ENCODE measurements at regions not wholly inside any gene's neighbourhood (a gene's known extent, or its start where the extent isn't known, plus 50 kb on each side); places are given as distances from the start of the nearest gene placed in this dataset.

GRCh38 chr19:31415322-31415721 is 66.1 kb upstream of the TSHZ3 start:
- TF ChIP-seq MAZ (IDR thresholded peaks at IDR 0.05; ENCODE audit: borderline replicate concordance, low read depth, low read length) (no peak), CTCF (IDR thresholded peaks at IDR 0.05) (no peak), RFX5 (IDR thresholded peaks at IDR 0.05) (no peak), CBX2 (IDR thresholded peaks at IDR 0.05; ENCODE audit: borderline replicate concordance, low read depth) (no peak), ZSCAN20 (CRISPR knock-in tag; IDR thresholded peaks at IDR 0.05) (no peak), SREBF2 (IDR thresholded peaks at IDR 0.05) (no peak), REST (IDR thresholded peaks at IDR 0.05) (no peak), POLR2A (IDR thresholded peaks at IDR 0.05; ENCODE audit: low read length) (no peak), TP53 (CRISPR knock-in tag; IDR thresholded peaks at IDR 0.05) (no peak)

Measured in A549 (cell line).